Parathyroid adenoma (tissue), 2 donors: ENCODE measurements at regions not wholly inside any gene's neighbourhood (a gene's known extent, or its start where the extent isn't known, plus 50 kb on each side); places are given as distances from the start of the nearest gene placed in this dataset.

Experiments used
- H2AFZ ChIP-seq: fragments of 300-600 bp; sonication (generic); one replicate; pipeline ENCODE4 v1.7.0; 2017; ENCODE audit warnings: antibody characterized with exemption, mild to moderate bottlenecking
- H3K27ac ChIP-seq: fragments of 300-600 bp; sonication (generic); one replicate; pipeline ENCODE4 v1.7.0; 2017
- H3K27me3 ChIP-seq: fragments of 300-600 bp; sonication (generic); one replicate; pipeline ENCODE4 v1.7.0; 2017; ENCODE audit warnings: low read length; ENCODE audit not compliant: control insufficient read depth, insufficient read depth
- H3K36me3 ChIP-seq: fragments of 300-600 bp; sonication (generic); one replicate; pipeline ENCODE4 v1.7.0; 2017; ENCODE audit warnings: low read length; ENCODE audit not compliant: control insufficient read depth, insufficient read depth
- H3K4me1 ChIP-seq: fragments of 300-600 bp; sonication (generic); one replicate; pipeline ENCODE4 v1.7.0; 2017; ENCODE audit warnings: control low read depth
- H3K4me2 ChIP-seq: fragments of 300-600 bp; sonication (generic); one replicate; pipeline ENCODE4 v1.7.0; 2017; ENCODE audit warnings: low read length
- H3K4me3 ChIP-seq: fragments of 300-600 bp; sonication (generic); one replicate; pipeline ENCODE4 v1.7.0; 2017; ENCODE audit warnings: low read depth, low read length
- H3K79me2 ChIP-seq: fragments of 300-600 bp; sonication (generic); one replicate; pipeline ENCODE4 v1.7.0; 2017; ENCODE audit warnings: control low read depth
- H3K9ac ChIP-seq: fragments of 300-600 bp; sonication (generic); one replicate; pipeline ENCODE4 v1.7.0; 2017; ENCODE audit warnings: mild to moderate bottlenecking
- H3K9me3 ChIP-seq: fragments of 300-600 bp; sonication (generic); one replicate; pipeline ENCODE4 v1.7.0; 2017; ENCODE audit warnings: low read length; ENCODE audit not compliant: control insufficient read depth
- CTCF ChIP-seq: fragments of 300-600 bp; sonication (generic); IDR thresholded peaks from one replicate; pipeline ENCODE4 v1.7.0; 2017; ENCODE audit warnings: antibody characterized with exemption, mild to moderate bottlenecking
- donor health status: primary hyperparathyroidism.

- Histone ChIP-seq H3K36me3 (no peaks in the 10 kb centered on the region), H3K4me3 (no peak overlapping the region), H3K27me3 (no peaks in the 10 kb centered on the region), H2AFZ (no peak overlapping the region), H3K27ac (no peak overlapping the region), H3K4me1 (no peaks in the 10 kb centered on the region), H3K9me3 (no peaks in the 10 kb centered on the region), H3K79me2 (no peaks in the 10 kb centered on the region), H3K4me2 (no peak overlapping the region), H3K9ac (no peak overlapping the region)
- no peak for TF ChIP-seq CTCF
Observed at GRCh38 chr5:91906027-91906426, 522.9 kb upstream of the ARRDC3 start.

- Histone ChIP-seq H3K4me3 (no peak overlapping the region), H3K9me3 (no peaks in the 10 kb centered on the region), H3K4me2 (no peak overlapping the region), H3K36me3 (no peaks in the 10 kb centered on the region), H3K27ac (no peak overlapping the region), H2AFZ (no peak overlapping the region), H3K4me1 (no peaks in the 10 kb centered on the region), H3K27me3 (no peaks in the 10 kb centered on the region), H3K9ac (no peak overlapping the region), H3K79me2 (no peaks in the 10 kb centered on the region)
- no peak for TF ChIP-seq CTCF
Observed at GRCh38 chr5:91898898-91899297, 515.8 kb upstream of the ARRDC3 start.

- Histone ChIP-seq H2AFZ (no peak overlapping the region), H3K9ac (no peak overlapping the region), H3K4me1 (no peaks in the 10 kb centered on the region), H3K27ac (no peak overlapping the region), H3K4me3 (no peak overlapping the region), H3K36me3 (no peaks in the 10 kb centered on the region), H3K9me3 (no peaks in the 10 kb centered on the region), H3K27me3 (no peaks in the 10 kb centered on the region), H3K79me2 (no peaks in the 10 kb centered on the region), H3K4me2 (no peak overlapping the region)
- TF ChIP-seq CTCF, result no peak
Observed at GRCh38 chr5:91898019-91898418, 514.9 kb upstream of the ARRDC3 start.

GRCh38 chr5:91888810-91889209 is 505.7 kb upstream of the ARRDC3 start:
- Histone ChIP-seq H3K4me1 (no peaks in the 10 kb centered on the region), H2AFZ (no peak overlapping the region), H3K9ac (no peak overlapping the region), H3K9me3 (no peaks in the 10 kb centered on the region), H3K4me2 (no peak overlapping the region), H3K79me2 (no peaks in the 10 kb centered on the region), H3K36me3 (no peaks in the 10 kb centered on the region), H3K27ac (no peak overlapping the region), H3K27me3 (no peaks in the 10 kb centered on the region), H3K4me3 (no peak overlapping the region)
- no peak for TF ChIP-seq CTCF
